ENCODE measurements at regions not wholly inside any gene's neighbourhood (a gene's known extent, or its start where the extent isn't known, plus 50 kb on each side); places are given as distances from the start of the nearest gene placed in this dataset.

DNA sequence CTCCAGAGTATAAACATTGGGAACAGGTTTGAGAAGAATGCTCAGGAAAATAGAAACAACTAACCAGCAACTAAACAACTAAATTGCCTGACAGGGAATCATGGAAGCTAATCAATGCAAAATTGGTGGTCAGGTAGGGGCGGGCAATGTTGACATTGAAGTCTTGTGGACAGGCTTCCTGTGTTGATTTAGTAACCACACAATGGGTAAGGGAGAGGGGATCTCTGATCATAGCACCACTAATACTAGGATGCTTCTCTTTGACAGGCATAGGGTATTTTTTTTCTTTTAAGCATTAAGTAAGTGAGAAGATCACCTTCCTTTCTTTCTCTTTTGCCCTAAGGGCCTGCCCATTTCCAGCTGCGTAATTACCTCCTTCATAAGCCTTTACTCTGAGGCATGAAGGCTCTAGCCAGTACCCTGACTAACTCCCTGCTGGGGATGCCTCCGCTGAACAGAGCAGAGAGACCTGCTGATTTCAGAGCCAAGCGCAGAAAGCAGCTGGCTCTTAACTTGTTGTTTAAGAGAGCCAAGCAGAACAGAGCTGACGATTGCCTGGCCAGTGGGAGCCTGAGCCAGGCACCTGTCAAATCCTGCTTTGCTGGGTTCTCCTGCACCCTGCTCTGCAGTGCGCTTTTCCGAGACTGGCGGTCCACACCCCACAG, 118.7 kb downstream of the BMP2 start:
- DNase-seq (ENCODE audit: low spot score), result no peak

- no peak for DNase-seq (ENCODE audit: low spot score)
Measured at GRCh38 chr20:6887966-6888365, 120.5 kb downstream of the BMP2 start.

- DNase-seq (ENCODE audit: low spot score), result no peak
Measured at GRCh38 chr20:6888736-6889395, 121.4 kb downstream of the BMP2 start.

DNA sequence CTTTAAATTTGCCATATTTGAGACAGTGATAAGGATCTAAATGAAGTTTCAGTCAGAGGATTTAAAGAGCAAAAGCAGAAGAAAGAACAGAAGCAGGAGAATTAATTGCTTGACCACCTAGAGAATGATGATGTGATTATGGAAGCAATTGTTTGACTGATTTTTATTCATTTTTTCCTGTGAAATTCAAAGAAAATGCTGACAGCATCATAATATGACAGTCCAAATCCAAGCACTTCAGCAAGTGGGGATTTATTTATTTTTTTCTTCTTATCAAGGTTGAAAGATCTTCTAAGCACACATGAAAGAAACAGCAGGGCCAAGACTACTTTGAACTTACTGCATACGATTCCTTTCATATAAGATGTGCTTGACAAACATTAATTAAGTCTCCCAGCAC, 125.2 kb downstream of the BMP2 start:
- no peak for DNase-seq (ENCODE audit: low spot score)

- DNase-seq (ENCODE audit: low spot score), result no peak
Measured at GRCh38 chr20:6898928-6899327, 131.4 kb downstream of the BMP2 start.

GRCh38 chr20:6906871-6907270, 139.4 kb downstream of the BMP2 start:
- DNase-seq (ENCODE audit: low spot score), result no peak

- no peak for DNase-seq (ENCODE audit: low spot score)
Measured at GRCh38 chr20:6908673-6909072, 141.2 kb downstream of the BMP2 start.

DNA sequence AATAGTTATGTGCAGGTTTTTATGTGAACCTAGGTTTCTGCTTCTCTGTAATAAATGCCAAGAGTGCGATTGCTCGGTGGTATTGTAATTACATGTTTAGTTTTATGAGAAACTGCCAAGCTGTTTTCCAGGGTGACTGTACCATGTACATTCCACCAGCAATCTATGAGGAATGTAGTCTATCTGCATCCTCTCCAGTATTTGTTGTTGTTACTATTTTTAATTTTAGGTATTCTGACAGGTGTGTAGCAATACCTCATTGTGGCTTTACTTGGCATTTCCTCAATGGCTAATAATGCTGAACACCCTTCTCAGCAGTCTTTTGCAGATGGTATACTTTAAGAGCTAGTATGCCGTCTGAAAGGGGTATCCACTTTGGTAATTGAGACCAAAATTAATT, 142.1 kb downstream of the BMP2 start:
- no peak for DNase-seq (ENCODE audit: low spot score)

DNA sequence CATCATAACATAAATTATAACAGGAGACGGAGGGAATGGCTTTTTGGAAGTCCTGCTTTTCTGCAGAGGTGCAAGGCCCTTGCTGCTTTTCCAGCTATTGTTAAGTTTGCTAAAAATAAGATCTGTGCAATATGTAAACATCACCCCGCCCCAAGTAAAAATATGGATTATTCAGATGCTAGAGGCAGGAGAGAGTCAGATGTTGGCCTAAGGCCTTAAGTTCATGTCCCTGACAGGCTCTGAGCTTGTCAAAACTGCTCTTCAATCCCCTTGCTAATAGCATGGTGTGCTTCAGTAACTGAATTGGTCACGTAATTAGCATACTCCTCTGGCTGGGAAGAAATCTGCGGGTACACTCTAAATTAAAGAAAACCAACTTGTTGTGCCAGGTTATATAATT, 147.5 kb downstream of the BMP2 start:
- DNase-seq (ENCODE audit: low spot score), result no peak

DNA sequence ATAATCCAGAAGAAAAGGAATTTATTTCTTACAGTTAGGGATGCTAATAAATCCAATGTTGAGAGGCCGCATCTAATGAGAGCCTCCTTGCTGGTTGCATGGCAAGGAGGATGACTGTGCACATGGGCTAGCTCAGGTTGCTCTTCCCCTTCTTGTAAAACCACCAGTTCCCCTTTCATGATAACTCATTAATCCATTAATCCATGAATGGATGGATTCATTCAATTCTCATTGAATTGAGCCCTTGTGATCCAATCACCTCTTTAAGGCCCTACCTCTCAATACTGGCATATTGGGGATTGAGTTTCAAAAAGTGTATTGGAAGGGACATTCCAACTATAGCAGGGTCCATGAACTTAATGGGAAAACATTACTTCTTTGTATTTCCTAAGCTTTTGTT, 149.5 kb downstream of the BMP2 start:
- no peak for DNase-seq (ENCODE audit: low spot score)

DNA sequence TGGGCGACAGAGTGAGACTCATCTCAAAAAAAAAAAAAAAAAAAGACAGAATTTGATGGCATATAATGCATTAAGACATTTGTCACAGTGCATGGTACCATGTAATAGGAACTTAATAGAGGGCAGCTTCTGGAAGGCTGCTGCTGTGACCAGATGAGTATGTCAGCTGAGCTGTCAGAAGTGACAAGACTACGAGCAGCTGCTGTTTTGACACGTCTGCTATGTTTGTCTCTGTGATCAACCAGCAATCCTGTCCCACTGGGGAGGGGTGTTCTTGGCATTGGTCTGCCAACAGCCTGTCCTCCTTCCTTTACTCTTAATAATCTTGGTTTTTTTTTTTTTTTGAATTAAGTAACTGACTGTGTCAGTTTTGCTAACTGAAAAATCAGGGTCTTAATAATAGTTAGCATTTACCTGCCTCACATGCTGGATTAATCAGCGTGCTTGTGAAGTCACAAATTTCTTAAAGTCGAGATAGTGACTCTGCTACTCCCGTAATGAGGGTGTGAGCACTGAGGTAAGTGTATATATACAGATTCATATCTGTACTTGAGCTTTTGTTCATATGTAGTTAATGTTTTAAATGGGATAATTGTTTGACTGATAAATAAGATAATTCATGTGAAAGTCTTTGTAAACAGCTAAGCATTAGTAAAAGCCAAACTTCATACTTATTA, 152.4 kb downstream of the BMP2 start:
- DNase-seq (ENCODE audit: low spot score), result no peak

DNA sequence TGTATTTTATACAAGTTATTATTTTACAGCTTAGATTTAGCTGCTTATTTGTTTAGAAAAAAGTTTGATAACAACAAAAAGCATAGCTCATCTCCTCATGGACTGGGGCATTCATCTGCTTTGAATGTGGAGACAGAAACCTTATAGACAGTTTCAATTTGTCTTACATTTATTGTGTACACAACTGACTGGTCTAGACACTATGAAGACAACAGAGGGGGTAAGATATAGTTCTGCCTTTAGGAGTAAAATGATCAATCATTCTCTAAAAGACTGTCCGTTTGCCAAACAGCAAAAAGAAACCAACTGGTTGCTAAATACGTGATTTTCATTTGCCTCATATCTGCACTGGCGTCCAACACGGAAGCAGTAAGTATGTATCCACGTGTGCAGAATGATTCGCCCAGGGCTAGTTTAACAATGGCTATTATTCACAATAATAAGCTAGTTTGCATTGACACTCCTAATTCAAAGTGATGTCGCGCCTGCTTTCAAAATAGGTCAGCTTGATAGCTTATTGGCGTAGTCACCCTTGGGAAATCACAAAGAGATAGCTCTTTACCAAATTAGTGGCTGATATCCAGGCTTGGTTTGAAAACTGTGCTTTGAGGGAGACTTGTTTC, 153.6 kb downstream of the BMP2 start:
- DNase-seq (ENCODE audit: low spot score), result no peak

DNA sequence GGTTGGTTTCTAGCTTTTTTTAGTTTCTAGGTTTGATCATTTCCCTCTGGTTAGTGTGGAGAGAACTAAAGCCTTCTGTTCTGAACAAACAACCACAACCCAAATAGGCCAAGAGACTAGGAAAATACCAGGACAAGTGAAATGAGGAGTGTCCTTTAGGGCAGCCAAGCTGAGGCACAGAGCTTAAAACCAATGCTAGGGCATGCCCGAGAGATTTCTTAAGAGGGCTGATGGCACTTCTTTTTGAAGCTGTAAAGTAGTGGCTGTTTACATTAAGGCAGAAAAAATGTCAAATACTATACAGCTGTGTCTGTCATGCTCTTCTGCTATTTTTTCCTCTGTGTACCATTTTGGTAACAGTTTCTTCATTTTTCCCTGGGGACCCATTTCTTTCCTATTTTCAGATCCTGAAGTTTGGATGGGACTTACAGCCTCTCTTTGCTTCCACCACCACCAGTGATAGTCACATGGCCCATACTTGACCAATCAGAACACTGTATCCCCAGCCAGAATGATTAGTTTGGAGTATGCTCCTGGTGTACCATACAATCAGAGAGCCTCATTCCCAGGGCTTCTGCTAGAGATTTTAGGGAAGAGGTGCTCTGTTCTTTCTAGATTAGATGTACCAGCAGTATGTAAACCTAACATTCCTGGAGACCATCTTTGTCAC, 154.4 kb downstream of the BMP2 start:
- DNase-seq (ENCODE audit: low spot score), result no peak

- no peak for DNase-seq (ENCODE audit: low spot score)
Measured at GRCh38 chr20:6924681-6925080, 157.2 kb downstream of the BMP2 start.

DNA sequence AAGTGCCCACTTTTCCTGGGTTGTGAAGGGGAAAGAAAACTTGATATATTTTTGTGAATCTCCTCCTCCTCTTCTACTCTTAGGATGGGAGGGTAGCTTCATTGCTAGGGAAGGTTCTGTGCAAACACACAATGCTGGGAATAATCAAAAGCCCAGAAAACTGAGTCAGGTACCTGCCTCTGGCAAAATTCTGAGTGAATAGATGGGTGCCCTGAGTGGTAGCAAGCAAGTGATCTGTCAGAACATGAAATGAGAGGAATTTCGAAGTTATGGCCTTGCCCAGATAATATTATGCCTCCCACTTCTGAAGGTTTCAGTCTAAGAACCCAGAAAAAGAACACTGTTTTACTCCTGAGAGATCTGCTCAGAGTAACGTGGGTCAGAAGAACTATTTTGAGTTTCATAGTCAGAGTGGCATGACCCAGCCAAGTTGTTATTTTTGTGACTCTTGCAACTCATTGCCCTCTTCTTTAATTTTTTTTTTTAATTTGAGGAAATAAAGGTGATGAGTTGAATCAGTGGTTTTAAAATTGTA, 158.3 kb downstream of the BMP2 start:
- DNase-seq (ENCODE audit: low spot score), result no peak

GRCh38 chr20:6940048-6940447, 172.6 kb downstream of the BMP2 start:
- no peak for DNase-seq (ENCODE audit: low spot score)

DNA sequence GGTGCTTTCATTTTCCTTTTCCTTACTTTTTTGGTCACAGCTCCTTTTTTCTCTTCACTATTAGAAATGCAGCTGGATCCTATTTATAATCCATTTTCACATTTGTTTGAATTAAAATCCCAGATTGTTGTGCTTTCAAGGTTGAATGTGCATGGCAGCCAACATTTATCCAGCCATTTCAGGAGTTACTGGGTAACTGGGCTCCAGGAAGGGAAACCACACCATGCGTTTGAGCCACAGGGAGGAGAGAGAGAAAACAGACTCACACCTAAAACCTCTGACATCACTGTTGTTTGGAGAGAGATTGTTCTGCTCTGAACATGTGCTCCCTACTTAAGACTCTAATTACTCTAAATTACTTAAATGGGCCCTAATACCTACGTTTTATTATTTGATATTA, 173.4 kb downstream of the BMP2 start:
- no peak for DNase-seq (ENCODE audit: low spot score)

DNA sequence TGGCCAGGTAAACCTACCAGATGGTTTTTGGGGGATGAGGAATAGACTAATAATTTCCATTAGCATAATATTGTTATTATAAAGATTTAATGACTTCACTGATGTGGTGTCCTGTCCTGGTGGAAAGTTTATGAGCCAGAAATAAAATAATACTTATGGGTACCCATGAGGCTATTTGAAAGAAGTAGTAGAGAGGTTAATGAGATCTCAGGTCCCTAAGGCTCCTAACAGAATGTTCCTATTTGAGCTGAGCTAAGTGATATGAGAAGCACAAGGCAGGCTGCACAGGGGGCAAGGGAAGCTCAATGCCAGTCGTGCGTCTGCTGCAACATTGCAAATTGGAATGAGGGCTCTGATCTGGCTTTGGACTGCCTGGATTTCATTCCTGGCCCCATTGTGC, 174.1 kb downstream of the BMP2 start:
- no peak for DNase-seq (ENCODE audit: low spot score)

DNA sequence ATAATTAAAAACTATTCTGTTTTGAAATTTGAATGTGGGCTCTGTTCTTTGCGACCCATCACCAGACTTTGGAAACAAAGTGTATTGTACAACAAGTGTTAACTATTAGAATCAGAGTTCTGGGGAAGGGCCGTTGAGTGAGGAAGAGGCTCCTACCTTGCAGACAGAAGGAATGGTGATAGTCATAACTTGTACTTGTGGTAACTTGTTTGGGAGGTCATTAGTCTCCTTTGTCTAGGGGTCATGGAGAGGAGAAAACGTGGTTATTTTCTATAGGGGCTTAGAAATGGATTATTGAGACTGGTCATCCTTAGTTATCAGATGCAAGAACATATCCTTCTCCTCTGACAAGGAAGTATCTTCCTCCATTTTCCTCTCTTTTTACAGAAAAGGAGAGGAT, 174.8 kb downstream of the BMP2 start:
- no peak for DNase-seq (ENCODE audit: low spot score)

DNA sequence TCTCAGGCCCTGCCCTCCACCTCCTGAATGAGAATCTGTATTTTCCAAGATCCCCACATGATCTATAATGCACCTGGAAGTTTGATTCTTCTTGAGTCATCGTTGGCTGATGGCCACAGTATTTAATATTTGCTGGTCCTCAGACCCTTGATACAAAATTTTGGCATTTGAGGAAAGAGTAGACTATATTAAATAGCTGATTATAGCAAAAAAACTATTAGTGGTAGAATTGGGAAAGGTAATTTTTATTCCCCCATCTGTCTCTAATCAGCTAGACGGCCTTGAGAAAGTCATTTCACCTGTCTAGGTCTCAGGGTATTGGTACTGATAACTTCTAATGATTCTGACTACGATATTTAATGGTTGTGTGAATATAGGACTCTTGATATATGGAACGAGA, 176.8 kb downstream of the BMP2 start:
- no peak for DNase-seq (ENCODE audit: low spot score)

DNA sequence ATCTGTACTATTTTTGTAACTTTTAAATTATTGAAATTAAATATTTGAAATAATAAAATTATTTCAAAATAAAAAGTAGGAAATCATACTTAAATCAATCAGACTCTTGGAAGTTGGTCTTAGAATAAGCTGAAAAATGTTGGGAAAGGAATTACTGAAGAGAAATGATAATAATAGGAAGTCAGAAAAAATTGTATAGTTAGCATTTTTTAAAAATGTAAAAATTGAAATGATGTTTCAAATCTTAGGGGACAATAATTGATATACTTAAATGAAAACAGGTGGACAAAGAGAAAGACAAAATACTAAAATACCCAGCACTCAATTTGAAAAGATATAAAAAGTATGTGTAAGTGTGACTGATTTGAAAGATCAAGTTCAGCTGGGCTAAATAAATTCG, 186.1 kb downstream of the BMP2 start:
- DNase-seq (ENCODE audit: low spot score), result no peak

- DNase-seq (ENCODE audit: low spot score), result no peak
Measured at GRCh38 chr20:6954219-6954618, 186.7 kb downstream of the BMP2 start.
